HuH-7.5 (cell line): ENCODE measurements at regions not wholly inside any gene's neighbourhood (a gene's known extent, or its start where the extent isn't known, plus 50 kb on each side); places are given as distances from the start of the nearest gene placed in this dataset.
"Not testable (repeated sequence)": the region's sequence is repeated elsewhere in the genome, so short reads cannot be mapped to it uniquely, and the experiment has no call there.

ENCODE experiments used
- DNase-seq: peaks from one replicate; pipeline ENCODE4 v3.0.0; 2011; ENCODE audit warnings: low spot score

DNA sequence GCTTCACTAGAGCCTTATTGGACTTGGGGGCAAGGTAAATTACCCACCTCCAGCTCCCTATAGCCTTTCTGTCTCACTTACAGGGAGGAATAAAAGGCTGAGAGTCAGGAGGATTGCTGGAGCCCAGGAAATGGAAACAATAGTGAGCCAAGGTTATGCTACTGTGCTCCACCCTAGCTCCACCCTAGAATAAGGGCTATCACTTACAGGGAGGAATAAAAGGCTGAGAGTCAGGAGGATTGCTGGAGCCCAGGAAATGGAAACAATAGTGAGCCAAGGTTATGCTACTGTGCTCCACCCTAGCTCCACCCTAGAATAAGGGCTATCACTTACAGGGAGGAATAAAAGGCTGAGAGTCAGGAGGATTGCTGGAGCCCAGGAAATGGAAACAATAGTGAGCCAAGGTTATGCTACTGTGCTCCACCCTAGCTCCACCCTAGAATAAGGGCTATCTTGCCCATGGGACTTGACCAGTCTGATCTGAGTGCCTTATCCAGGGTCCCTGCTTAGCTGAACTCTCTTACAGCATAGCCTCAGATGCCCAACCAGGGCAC, 150.6 kb upstream of the UGT8 start:
- DNase-seq: not testable (repeated sequence)

DNA sequence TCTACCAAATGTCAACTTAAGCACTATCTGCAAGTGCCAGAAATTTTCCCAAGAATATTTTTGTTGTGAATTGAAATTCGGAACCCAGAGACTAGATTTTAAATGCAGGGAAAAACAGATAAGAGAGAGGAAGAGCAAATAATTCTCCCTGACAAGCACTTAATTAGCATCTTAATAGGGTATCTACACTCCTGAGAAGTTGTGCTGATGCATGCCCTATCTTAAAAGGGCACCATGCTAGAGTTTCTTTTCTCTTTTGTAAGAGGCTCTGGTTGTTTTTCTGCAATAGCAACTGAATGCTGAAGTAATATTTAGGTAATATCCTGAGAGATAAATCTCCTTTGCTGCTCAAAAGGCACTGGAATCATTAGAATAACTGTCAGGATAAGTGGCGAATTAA, 139.9 kb upstream of the UGT8 start:
- DNase-seq: no peak

DNA sequence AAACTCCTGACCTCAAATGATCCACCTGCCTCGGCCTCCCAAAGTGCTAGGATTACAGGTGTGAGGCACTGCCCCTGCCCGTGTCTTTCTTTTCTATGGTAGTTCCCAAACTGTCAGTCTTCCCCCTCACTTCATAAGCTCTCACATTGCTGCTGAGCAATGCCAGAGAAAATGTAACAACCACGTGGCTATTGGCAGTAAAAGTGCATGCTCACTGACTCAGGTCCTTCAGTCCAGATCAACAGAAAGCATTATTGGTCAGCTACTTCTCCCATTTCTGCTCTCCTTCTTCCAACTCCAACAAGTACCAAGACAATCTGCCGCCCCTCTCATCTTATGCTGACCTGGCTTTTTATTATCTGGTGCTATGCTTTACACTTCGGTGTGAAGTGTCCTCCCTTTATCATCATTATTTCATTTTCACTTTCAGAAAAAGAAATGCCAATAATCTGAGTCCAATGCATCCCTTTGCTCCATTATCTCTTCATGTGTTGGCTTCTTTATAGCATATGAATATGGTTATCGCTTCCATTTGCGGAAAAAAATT, 133.8 kb upstream of the UGT8 start:
- DNase-seq: no peak

DNA sequence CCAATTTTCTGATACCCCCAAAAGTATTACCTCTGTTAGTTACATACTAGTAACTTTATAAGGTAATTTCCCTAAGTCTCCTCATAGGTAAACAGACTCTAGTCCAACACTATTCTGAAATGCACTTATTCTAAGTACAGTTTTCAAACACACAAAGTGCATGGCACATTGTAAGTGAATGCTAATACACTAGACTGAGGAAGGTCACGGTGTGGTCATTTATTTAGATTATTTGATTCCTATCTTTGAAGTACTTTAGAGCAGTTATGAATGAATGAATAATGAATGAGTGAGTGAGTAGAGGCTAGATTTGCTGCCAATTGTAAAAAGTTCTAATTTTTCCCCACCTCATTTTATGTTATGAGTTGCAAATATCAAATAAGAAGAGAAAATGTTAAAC, 132.8 kb upstream of the UGT8 start:
- no peak for DNase-seq

DNA sequence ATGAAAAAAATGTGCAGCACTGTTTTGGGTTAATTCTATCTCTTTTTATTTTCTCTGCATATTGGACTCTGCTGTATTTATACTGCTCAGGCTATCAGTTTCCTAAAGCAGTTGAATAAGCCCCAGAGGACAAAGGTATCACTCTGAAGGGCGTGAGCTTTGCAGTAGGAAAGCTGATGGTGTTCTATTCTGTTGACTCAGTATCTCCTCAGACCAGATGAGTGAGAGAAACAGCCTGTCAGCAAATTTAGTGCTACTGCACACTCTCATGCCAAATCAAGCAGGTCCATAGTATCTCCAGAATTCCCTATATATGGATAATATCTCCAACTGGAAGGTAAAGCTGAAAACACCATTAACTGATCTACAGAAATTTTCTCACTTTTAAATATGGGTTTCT, 132.3 kb upstream of the UGT8 start:
- no peak for DNase-seq

DNA sequence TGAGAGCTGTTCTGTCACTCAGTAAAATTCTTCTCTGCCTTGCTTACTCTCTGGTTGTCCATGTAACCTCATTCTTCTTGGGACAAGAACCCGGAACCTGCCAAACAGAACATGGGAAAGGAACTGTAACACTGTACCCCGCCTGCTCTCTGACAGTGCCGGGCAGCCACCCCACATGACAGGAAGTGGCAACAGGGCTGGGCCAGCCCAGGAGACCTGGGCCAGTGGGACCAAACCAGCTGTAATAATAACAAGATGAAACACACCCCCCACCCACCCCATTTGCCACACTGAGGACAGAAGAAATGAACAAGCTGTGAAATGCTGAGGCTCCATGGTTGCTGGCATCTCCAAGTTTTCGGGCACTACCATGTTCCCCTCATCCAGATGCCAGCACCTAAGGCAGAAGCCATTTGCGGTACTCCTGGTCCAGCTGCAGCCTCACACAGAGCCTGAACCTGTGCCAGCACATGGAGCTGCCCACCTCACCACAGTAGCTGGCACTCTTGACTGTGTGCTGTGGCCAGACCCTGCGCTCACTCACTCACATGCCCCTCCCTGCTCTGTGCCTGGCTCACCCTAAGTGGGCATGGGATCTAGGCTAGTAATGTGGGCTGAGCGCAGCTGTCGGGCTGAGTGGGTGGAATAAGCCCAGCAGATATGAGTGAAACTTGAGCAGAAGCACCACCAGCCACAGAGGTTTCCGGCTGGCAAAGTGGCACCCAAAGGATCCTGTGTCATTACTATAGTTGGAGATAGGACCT, 126.2 kb upstream of the UGT8 start:
- no peak for DNase-seq

DNA sequence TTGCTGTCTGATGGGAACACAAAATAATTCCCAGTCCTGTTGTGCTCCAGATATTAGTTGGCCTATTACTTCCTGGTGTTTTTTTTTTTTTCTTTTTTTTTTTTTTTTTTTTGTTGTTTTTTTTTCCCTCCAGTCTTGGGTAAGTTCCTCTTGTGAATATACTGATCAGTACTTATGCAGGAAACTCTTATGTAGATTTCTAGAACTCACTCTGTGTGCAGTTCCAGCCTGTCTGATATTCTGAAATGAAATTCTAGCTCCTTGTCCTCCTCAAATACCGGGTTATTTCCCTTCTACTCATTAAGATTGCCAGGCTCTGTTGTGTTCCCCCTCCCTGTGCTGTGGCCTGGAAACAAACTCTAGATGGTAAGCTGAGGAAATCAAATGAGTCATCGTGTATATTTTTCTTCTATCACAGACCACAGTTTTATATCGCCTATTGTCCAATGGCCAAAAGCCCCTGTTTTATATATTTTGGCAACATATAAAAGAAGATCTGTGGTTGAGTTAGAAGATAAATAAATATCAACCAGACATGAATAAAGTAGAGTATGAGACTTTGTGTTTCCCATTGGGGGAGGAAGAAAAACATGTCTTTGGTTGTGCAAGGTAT, 124.3 kb upstream of the UGT8 start:
- DNase-seq: no peak

DNA sequence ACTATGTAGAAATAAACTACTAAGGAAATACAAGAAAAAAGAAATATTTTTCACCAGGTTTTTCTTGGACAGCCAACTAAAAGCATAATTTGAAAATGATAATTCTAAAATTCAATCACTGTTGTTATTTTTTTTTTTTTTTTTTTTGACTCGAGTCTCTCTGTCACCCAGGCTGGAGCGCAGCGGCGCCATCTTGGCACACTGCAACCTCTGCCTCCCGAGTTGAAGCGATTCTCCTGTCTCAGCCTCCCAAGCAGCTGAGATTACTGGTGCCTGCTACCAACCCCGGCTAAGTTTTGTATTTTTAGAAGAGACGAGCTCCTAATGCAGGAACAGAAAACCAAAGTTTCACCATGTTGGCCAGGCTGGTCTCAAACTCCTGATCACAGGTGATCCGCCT, 122.3 kb upstream of the UGT8 start:
- no peak for DNase-seq

DNA sequence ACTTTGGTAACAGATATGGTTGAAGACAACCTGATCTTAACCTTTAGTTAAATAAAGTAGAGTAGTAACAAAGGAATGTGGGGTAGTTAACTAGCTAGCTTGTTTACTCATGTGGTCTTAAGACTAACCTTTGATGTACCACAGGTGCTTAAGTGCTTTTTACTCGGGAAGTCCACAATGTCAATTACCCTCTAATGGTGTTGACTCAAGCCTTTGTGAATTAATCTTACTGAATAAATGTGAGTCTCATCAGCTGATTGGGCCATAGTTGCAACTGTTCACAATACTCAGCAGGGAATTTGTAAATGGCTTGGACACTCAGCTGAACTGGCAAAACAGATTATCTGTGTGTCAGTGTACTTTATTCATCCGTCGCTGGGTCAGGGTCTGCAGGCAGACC, 119.0 kb upstream of the UGT8 start:
- no peak for DNase-seq

DNA sequence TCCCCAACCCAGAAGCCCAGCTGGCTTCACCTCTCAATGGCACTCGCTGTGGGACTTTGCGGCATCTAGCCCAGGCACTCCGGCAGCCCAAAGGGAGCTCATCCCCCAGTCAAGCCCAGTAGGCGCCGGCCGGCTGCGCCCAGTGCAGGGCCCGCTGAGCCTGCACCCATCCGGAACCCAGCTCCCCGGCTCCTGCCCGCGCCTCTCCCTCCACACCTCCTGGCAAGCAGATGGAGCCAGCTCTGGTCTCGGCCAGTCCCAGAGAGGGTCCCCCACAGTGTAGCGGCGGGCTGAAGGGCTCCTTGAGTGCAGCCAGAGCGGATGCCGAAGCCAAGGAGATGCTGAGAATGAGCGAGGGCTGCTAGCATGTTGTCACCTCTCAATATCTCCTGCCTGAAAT, 116.8 kb upstream of the UGT8 start:
- DNase-seq: no peak

DNA sequence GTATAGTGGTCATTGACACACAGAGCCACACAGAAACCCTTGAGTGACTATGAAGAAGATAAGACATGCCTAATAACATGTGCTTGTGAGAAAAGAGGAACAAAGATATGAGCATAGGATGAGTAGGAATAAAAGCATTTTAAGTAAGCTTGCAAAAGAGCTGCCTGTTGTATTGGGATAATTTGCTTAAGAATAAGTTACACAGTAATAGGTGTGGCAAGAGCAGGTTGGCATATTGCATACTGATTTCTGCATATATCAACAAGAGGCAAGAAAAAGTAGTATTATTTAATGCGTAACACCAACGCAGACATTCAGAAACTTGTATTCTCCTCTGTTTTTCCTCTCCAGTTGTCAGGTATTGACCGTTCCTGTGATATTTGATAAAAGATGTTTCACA, 111.5 kb upstream of the UGT8 start:
- DNase-seq: no peak

DNA sequence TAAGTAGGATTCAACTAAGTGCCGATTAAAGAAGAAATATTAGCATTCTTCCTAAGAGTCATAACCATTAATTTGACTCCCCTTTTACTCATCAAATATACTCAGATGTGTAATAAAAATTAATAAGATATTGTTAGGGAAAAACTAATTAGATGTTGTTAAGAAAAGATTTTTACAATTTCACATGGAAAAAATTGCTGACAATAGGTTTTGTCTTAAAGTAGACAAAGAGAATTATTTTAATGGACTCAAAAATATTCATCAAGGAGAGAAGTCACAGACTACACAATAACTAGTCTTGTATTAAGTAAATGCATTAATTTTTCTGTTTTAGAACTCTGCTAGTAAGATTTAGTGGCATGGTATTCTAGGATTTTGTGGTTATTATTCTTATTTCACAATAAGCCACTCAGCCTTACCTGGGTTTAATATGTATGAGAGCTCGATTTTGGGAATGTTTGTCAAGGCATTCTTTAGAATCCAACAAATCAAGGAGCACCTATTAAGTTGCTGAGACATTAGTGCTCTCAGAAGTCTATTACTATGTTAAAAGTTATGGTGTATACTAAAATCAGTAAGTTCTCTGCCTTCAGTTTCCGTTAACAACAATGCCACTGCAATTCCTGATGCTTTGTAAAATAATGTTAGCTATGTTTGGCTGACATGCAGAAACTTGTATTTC, 110.2 kb upstream of the UGT8 start:
- no peak for DNase-seq

DNA sequence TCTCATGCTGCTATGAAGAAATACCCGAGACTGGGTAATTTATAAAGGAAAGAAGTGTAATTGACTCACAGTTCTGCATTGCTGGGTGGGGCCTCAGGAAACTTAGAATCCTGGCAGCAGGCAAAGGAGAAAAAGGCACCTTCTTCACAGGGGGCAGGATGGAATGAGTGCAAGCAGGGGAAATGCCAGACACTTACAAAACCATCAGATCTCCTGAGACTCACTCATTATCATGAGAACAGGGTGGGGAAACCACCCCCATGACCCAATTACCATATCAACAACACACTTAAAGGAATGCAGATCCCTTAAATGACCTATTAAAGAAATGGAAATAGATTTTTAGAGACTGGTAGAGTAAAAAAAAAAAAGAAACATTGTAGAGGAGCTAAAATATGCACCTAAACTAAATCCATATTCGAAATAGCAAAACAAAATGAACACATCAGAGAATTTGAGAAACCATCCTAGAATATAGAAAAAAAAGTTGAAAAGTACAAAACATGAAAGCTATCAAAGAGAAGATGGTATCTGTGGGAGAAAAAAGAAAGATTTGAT, 104.3 kb upstream of the UGT8 start:
- no peak for DNase-seq

DNA sequence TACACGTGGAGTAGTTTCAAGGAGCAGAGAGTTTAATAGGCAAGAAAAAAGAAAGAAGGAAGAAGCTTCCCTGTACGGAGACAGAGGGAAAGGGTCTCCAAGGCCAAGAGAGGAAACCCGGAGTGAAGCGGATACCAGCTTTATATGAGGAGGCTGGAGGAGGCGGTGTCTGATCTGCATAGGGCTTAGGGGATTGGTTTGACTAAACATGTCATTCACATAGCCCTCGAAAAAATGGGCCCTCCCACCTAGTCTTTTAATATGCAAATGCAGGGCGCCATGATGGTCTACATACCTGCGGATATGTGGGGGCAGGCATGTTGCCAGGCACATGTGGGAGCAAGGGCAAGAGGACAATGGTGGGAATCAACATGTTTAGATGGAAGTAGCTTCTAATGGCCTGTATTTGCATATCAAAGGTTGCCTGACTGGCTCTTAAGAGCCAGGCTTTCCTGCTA, 103.1 kb upstream of the UGT8 start:
- DNase-seq: no peak

DNA sequence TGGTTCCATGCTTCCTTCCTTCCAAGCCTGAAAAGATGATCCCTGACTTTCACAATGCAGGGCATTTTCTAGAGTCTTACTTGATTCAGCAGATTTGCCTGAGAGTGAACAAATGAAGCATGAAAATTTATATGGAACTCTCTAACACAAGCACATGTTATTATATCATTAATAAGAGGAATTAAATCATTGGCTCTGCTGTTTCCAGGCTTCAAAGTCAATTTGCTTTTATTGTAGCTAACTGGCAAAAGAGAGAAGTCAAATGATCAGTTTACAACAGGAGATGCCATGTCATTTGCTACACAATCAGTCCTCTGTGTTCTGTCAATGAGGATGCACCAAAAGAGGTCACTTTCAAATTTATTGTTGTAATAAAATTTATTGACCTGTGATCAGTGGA, 101.5 kb upstream of the UGT8 start:
- DNase-seq: no peak

DNA sequence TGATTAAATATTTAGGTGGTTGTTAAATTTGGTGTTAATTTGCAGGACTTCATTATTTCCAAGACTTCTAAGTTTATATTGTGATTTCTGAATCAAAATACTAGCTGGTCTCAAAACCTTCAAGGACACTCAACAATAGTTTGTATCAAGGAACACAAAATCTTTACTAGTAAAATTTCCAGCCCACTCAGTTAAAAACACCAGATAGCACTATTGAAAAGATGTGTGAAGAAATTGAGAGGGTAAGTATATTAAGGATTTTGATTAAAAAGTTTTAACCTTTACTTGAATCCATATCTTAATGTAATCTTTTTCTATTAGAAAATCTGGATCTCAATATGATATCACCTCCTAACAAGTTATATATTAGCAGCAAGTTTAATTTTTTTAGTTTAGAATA, 89.3 kb upstream of the UGT8 start:
- DNase-seq: no peak

DNA sequence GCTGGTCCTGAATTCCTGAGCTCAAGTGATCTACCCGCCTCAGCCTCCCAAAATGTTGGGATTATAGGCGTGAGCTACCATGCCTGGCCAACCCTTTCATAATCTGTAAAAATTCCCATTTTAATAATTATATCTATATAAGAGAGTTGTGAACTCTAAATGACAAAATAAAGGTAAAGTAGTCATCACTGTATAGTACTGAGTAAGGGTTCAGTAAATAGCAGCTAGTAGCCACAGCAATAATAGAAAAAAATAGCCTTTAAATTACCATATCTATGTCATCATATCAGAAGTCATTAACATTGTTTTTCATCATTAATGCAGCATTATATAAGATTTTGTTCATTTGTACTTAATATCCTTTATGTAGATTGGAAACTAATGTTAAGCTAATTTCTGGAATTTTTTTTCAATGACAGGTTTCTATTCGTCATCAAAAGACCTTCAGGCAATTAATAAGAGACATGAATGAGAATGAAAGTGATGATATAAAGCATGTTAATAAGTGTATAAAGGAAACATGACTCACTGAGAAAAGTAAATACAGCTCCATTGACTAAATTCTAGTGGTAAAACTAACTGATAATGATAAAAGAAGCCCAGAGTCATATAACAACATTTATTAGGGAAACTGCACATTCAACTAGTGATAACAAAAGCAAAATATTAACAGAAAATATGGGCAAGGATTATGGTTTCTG, 85.9 kb upstream of the UGT8 start:
- no peak for DNase-seq

DNA sequence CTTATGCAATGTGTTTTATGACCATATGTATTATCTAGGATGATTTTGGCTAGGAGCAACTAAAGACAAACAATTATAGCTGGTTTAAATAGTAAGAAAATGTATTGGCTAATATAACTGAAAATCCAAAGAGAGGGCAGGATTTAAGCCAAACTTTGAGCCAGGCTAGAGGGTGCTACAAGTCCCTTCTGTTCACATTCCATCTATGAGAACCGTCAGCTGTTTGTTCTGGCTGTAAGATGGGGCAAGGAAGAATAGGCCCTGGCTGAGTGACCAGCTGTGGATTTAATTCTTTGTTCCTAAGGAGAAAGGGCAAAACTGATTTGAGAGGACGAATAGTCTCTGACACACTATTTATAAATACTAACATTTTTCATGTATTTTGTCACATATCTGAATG, 79.2 kb upstream of the UGT8 start:
- no peak for DNase-seq

DNA sequence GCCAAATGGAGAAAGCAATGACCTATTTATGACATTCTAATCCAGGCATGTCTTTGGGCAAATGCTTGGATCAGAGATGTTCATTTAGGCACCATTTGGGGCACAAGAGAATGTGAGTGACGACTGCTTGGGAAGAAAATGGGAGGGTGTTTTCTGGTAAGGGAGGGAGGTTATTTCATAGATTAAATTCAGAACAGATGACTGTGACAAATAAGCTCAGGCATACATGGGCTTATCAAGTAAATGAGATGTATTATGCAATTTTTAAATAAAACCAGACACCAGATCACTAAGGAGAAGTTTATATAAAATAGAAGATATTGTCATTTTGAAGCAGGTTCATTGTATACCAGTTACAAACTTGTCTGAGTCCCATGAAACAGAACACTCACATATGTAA, 71.4 kb upstream of the UGT8 start:
- no peak for DNase-seq

DNA sequence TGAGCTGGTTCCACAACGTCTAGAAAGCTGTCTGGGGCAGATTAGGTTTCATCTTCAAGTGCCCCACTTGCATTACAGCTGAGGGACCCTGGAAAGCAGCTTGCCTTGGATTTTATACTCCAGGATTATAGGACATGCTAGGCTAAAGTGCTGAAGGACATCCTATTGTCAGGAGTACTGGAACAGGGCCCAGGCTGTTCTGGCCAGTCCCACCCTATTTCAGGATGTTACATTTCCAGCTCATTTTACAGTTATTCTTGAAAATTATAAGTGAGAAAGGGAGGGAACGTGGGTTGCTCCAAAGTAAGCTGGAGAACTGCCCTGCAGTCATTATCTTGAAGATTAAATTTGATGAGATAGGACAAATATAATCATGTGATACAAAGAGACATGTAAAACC, 71.0 kb upstream of the UGT8 start:
- no peak for DNase-seq

DNA sequence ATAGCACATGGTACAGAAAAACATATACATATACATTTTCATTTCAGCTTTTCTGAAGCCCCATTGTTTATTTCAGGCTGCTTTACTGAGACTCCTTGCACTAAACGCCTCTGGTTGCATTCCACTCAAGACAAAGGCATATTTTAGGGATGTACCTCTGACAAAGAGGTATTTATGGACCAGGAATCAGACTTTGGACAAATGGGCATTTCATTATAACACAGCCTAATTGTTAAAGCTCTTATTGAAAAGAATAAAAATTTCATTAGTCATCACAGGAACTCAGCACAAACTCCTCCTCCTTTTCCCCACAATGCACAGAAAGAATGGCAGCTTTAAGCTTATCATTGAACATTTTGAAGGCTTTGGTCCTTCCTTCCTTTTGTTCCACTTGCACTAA, 62.9 kb upstream of the UGT8 start:
- DNase-seq: no peak

DNA sequence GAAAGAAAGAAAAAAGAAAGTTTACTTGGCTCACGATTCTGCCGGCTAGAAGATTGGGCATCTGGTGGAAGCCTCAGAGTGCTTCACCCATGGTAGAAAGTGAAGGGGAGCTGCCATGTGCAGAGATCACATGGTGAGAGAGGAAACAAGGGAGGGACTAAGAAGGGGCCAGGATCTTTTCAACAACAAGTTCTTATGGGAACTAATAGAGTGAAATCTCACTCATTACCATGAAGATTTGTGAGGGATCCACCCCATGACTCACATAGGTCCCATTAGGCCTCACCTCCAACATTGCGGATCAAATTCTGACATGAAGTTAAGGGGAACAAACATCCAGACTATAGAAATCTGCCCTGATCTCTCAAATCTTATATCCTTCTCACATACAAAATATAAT, 61.3 kb upstream of the UGT8 start:
- no peak for DNase-seq
